ENCODE measurements at regions not wholly inside any gene's neighbourhood (a gene's known extent, or its start where the extent isn't known, plus 50 kb on each side); places are given as distances from the start of the nearest gene placed in this dataset.
"Not testable (repeated sequence)": the region's sequence is repeated elsewhere in the genome, so short reads cannot be mapped to it uniquely, and the experiment has no call there.

DNA sequence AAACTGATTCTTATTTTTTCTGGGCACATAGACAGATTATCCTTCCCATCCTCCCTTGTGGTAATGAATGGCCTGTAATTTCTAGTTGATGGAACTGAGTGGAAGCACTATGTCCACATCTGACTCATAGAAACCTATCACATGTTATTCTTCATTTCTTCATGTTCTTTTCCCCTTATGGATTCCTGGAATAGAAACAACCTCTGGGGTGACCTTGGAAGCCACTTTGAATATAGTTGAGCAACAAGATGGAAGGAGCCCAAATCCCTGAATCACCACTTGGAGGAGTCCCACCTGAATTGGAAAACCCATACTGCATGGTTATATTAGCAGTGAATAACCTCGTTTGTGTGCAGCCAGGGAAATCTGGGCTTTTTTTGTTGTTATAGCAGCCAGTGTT is 137.8 kb downstream of the MID1IP1 start:
- no peak for DNase-seq

DNA sequence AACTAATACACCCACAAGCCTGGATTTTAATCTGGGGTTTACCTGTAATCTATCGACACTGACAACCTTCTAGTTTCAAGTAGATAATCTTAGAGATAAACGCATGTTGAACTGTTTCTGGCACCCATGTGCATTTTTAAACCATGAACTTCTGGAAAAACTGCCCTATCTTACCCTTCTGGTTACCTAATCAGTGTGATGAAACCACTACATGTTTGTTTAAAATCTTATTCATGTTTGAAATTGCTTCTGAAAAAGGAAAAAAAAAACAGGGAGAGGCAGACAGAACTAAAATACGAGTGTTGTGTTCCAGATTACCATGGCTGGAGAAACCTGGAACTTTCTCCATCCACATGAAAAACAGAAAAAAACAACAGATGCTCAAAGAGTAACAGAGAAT is 139.3 kb downstream of the MID1IP1 start:
- DNase-seq = no peak

- no peak for DNase-seq
Observed at GRCh38 chrX:38941675-38942074, 140.4 kb downstream of the MID1IP1 start.

- DNase-seq = no peak
Observed at GRCh38 chrX:38943120-38943519, 141.9 kb downstream of the MID1IP1 start.

DNA sequence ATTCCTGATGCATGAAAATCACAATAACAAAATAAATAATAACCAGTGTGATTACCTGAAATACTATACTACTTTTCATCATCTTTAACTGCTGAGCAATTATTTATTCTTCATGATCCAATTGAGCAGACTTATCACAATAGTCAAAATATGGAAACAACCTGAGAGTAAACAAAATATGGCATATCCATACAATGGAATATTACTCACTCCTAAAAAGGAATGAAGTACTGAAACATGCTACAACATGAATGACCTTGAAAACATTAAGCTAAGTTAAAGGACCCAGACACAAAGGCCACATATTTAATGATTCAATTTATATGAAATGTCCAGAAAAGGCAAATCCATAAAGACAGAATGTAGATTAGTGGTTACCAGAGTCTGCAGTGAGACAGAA is 146.8 kb downstream of the MID1IP1 start:
- DNase-seq = no peak

DNA sequence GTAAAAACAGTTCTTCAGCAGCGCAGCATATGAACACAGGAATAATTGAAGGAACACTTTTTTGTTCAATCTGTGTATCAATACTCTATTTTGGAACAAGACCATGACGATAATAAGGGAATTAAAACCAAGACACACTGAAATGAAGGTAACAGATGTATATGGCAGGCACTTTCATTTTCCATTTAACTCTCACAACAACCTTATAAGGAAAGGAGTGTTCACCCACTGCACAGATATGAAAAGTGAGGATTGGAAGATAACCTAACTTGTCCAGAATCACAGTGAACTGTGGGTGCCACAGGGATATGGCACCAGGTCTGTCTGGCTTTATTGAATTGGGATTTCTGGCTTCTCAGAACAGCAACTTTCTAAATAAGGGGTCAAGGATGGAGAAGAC is 153.3 kb downstream of the MID1IP1 start:
- no peak for DNase-seq

GRCh38 chrX:38959736-38960135 is 158.5 kb downstream of the MID1IP1 start:
- no peak for DNase-seq

GRCh38 chrX:38960137-38960536 is 158.9 kb downstream of the MID1IP1 start:
- DNase-seq = no peak

- DNase-seq = no peak
Observed at GRCh38 chrX:38961936-38962335, 160.7 kb downstream of the MID1IP1 start.

- not testable (repeated sequence) for DNase-seq
Observed at GRCh38 chrX:38963244-38963643, 162.0 kb downstream of the MID1IP1 start.

DNA sequence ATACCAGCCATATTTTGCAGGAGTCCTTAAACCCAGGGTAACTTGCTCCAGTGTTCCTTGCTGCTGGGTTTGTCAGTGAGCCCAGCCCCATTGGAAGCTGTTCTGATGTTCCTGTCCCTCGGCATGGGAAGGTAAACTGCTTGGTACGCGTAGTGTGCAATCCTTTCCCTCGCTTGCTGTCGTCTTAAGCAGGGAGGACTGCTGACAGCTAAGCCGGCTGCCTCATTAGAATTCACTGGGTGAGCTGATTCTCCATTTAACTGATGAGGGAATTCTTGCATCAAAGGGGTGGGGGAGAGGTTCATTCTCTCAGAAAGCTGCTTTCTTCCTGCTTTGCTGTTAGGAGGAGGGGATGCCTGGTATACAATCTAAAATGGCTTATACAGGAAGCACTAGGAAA is 164.6 kb downstream of the MID1IP1 start:
- peak in 5 of 51 donors; percentile 0 to 3 (median 0) for DNase-seq

GRCh38 chrX:38968344-38969216 is 167.3 kb downstream of the MID1IP1 start:
- peak in 2 of 51 donors; percentile 1 to 5 for DNase-seq

- no peak for DNase-seq
Observed at GRCh38 chrX:38970074-38970473, 168.8 kb downstream of the MID1IP1 start.

GRCh38 chrX:38970845-38971244 is 169.6 kb downstream of the MID1IP1 start:
- DNase-seq = no peak

- no peak for DNase-seq
Observed at GRCh38 chrX:38973322-38973721, 172.1 kb downstream of the MID1IP1 start.

GRCh38 chrX:38974542-38974941 is 173.3 kb downstream of the MID1IP1 start:
- no peak for DNase-seq

DNA sequence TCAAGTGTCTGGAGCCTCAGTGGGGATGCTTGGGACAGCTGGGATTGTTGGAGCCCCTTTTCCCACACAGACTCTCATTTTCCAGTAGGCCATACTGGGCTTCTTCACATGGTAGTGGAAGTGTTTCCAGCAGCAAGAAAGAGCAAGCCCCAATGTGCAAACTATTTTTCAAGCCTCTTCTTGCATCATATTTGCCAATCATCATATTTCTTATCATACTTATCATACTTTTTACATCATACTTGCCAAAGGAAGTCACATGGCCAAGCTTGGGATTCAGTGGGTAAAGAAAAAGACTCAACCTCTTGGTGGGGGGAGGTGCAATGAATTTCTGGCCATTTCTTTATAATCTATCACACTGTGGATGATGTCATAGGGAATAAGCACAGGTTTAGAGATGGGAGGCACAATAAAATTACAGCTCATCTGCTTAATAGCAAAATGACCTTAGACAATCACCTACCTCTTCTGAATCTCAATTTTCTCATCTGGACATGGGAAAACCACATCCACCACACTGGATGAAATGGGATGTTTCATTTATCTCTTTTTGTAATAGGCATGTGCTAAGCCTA is 174.2 kb downstream of the MID1IP1 start:
- no peak for DNase-seq

GRCh38 chrX:38982370-38982769 is 181.1 kb downstream of the MID1IP1 start:
- DNase-seq = no peak

DNA sequence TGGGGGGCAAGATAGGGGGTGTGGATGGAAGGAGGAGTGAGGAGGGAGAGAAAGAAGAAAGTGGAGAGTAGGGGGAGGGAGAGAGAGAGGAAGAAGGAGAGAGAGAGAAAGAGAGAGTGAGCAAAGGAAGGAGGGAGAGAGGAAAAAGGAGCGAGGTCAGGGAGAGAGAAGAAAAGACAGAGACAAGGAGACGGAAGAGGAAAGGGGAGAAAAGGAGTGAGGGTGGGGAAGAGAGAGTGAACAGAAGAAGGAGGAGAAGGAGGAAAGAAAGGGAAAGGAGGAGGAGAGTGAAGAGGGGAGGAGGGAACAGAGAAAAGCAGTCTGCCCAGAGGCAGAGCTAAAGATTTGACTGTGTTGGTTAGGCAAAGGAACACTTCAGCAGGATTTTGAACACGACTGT is 181.6 kb downstream of the MID1IP1 start:
- DNase-seq = no peak

DNA sequence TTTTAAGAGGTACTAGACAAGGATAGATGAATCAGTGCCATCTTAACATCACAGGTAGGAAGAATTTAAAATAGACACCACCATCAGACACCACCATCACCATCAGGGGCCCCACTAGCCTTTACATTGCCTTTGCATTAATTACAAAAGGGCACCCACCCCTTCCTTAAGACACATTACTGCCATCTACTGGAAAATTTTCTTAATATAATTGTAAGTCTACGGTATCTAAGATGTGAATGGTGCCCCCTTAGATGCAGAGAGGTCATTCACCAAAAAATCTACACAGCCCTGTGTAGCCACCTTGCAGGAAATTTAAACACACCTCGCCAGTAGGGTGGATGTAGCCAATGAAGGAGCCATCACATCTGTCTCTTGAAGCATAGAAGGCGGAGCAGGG is 184.1 kb downstream of the MID1IP1 start:
- DNase-seq = peak in 1 of 51 donors; percentile 4

GRCh38 chrX:38985945-38986344 is 184.7 kb downstream of the MID1IP1 start:
- DNase-seq = no peak

DNA sequence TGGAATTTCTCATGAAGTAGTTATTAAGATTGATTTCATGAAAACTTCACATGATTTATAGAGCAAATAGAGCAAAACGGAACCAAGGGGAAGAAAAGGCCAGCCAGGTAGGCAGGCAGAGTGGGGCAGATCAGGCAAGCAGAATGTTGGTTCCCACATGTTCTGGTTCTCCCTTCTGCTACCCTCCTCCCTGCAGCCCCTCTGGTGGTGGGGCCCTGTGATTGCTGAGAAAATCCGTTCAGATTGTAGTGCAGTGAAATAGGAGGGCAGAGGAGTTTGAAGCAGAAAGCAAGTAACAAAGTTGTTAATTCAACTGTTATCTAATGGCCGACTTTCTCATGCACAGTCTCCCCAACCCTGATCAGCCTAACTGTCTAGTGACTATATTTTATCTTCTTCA is 185.3 kb downstream of the MID1IP1 start:
- DNase-seq = no peak

DNA sequence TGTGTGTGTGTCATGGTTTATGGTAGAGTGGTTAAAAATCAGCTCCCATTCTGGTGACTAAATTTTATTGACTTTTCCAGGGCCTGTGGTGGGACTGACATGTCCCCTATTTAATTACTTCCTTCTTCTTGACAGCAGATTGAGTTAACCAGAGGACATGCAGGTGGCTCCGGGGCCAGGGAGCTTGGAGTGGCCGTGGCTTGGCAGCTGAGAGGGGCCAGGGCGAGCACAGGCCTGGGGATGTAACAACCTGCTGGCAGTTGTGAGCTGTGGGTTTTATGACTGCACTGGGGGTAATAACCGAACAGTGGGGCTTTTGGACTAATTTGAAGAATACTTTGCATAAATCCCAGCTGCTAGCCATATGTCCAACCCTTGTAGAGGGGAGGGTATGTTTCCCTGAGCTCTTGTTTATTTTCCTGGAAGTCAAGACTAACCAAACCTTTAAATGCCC is 186.0 kb downstream of the MID1IP1 start:
- no peak for DNase-seq
